ENCODE measurements at regions not wholly inside any gene's neighbourhood (a gene's known extent, or its start where the extent isn't known, plus 50 kb on each side); places are given as distances from the start of the nearest gene placed in this dataset.

- peaks cover 36% of the 10 kb centered on the region for H3K27me3 ChIP-seq (ENCODE audit: control insufficient read depth, insufficient read depth, low read length)
- H4K5ac ChIP-seq (ENCODE audit: low read depth, low read length) = no peak overlapping the region
- no peak overlapping the region for H2BK5ac ChIP-seq (ENCODE audit: low read depth, low read length, poor library complexity, severe bottlenecking)
- H3K56ac ChIP-seq (ENCODE audit: extremely low read depth, insufficient read depth, low read length) = no peak overlapping the region
- H2AK5ac ChIP-seq (ENCODE audit: low read depth, low read length) = no peak overlapping the region
- intact Hi-C loops (cut with micrococcal nuclease) = no loop called here
- BruUV-seq (replicated peaks) = no TSS peak
- H3K36me3 ChIP-seq (ENCODE audit: control insufficient read depth, insufficient read depth, low read length) = no peaks in the 10 kb centered on the region
- H3K4me1 ChIP-seq (ENCODE audit: control insufficient read depth, insufficient read depth, low read length) = no peaks in the 10 kb centered on the region
- CTCF ChIA-PET = no interaction called here
- no peak overlapping the region for H3K18ac ChIP-seq (ENCODE audit: low read depth, low read length)
- H2BK15ac ChIP-seq (ENCODE audit: low read depth, low read length) = no peak overlapping the region
- no peak overlapping the region for H3K4ac ChIP-seq (ENCODE audit: low read depth, low read length)
- no peak overlapping the region for H3K9ac ChIP-seq (ENCODE audit: low read depth, low read length)
- no peak overlapping the region for H2BK20ac ChIP-seq (ENCODE audit: low read depth, low read length)
- POLR2A ChIA-PET (ENCODE audit: unreplicated experiment) = no interaction called here
- no peak overlapping the region for H3K4me3 ChIP-seq (ENCODE audit: insufficient read depth, low read depth, low read length)
- WGBS, 2 experiments (ENCODE audit: extremely low coverage in 2 of 2, insufficient read length in 1 of 2) = 83% methylated on average over 3 of the region's 8 CpGs; no CpG with 5 or more reads in 1 of the 2 experiments
- no peak overlapping the region for H2BK120ac ChIP-seq (ENCODE audit: low read depth, low read length)
- H3K4me2 ChIP-seq (ENCODE audit: low read depth, low read length) = no peak overlapping the region
- H2AFZ ChIP-seq (replicated peaks; ENCODE audit: low read length, poor library complexity) = no peak overlapping the region
- H3K23ac ChIP-seq (ENCODE audit: low read depth, low read length) = no peak overlapping the region
- dilution Hi-C loops (cut with HindIII; ENCODE audit: low sequenced_read_pairs, unreplicated experiment) = no loop called here
- in situ Hi-C loops (cut with MboI; ENCODE audit: low sequenced_read_pairs) = loop anchor here (25.0 kb wide), 2 partner anchors 663 to 788 kb away; partner anchors contain the start of genes MRPS17, NIPSNAP2 and PHKG1
- no peak overlapping the region for H3K14ac ChIP-seq (replicated peaks; ENCODE audit: low read depth, low read length)
- no peaks in the 10 kb centered on the region for H3K9me1 ChIP-seq (ENCODE audit: insufficient read depth, low read length)
- H2AK9ac ChIP-seq (replicated peaks; ENCODE audit: low read depth, low read length, poor library complexity) = no peak overlapping the region
- no peaks in the 10 kb centered on the region for H3K79me1 ChIP-seq (ENCODE audit: low read depth in 1 of 2, low read length in 2 of 2)
- H3K27ac ChIP-seq (ENCODE audit: insufficient read depth, low read length) = no peak overlapping the region
- DNase-seq (no peak), ATAC-seq (ENCODE audit: low read depth) (no peak)
- H4K8ac ChIP-seq (ENCODE audit: low read depth in 2 of 2, low read length in 2 of 2) = no peak overlapping the region
- no peak for TF ChIP-seq NFE2L2 (IDR thresholded peaks at IDR 0.05; ENCODE audit: low read depth, low read length)
- no peak for TF ChIP-seq FOS (IDR thresholded peaks at IDR 0.05; ENCODE audit: low read depth, low read length)
- no peak for TF ChIP-seq BHLHE40 (IDR thresholded peaks at IDR 0.05; ENCODE audit: low read depth, low read length)
- TF ChIP-seq MAFK (IDR thresholded peaks at IDR 0.05; ENCODE audit: low read depth, low read length) = no peak
- no peak for TF ChIP-seq POLR2A (IDR thresholded peaks at IDR 0.05; ENCODE audit: low read depth, low read length)
- TF ChIP-seq MAZ (IDR thresholded peaks at IDR 0.05; ENCODE audit: borderline replicate concordance, low read depth, low read length) = no peak
- TF ChIP-seq MXI1 (IDR thresholded peaks at IDR 0.05; ENCODE audit: borderline replicate concordance, low read depth, low read length) = no peak
- no peak for TF ChIP-seq CHD1 (IDR thresholded peaks at IDR 0.05; ENCODE audit: low read depth, low read length)
- TF ChIP-seq USF2 (IDR thresholded peaks at IDR 0.05; ENCODE audit: low read depth, low read length) = no peak
- TF ChIP-seq CTCF (conservative IDR thresholded peaks at IDR 0.05; ENCODE audit: low read depth, low read length) = no peak
- no peak for TF ChIP-seq RFX5 (IDR thresholded peaks at IDR 0.05; ENCODE audit: low read depth, low read length)
- TF ChIP-seq RAD21 (IDR thresholded peaks at IDR 0.05; ENCODE audit: low read length) = no peak
- no peak for TF ChIP-seq RCOR1 (IDR thresholded peaks at IDR 0.05; ENCODE audit: insufficient replicate concordance, low read length)
- H4K91ac ChIP-seq (ENCODE audit: insufficient read depth, low read depth, low read length) = no peak overlapping the region
- H3K9me3 ChIP-seq (ENCODE audit: control insufficient read depth, insufficient read depth, low read length) = no peaks in the 10 kb centered on the region; the same call in 1 of the 2 replicates
- H4K20me1 ChIP-seq (ENCODE audit: insufficient read depth, low read length) = no peaks in the 10 kb centered on the region
These were observed 65.7 kb upstream of the LANCL2 start for GRCh38 chr7:55299273-55299967.

Data from IMR-90 (cell line).